Right ventricle myocardium superior (tissue), 1 donor: ENCODE measurements at regions not wholly inside any gene's neighbourhood (a gene's known extent, or its start where the extent isn't known, plus 50 kb on each side); places are given as distances from the start of the nearest gene placed in this dataset.
"Not testable (repeated sequence)": the region's sequence is repeated elsewhere in the genome, so short reads cannot be mapped to it uniquely, and the experiment has no call there.

Experiments used
- ATAC-seq: fragments of 200-7000 bp; cut with Tn5 transposase; one replicate; pipeline ENCODE4 v1.9.1; 2020; ENCODE audit warnings: mild to moderate bottlenecking; ENCODE audit not compliant: poor library complexity
- DNase-seq: peaks from one replicate; pipeline ENCODE4 v3.0.0-alpha.2; 2020
- intact Hi-C: fragments of 100-400 bp; cut with DNase I; formaldehyde crosslinking; loops from one replicate; pipeline ENCODE4 v1.11.2; 2022
- donor health status: DM: no; HTN: yes; CAD: no; lungs with severe emphysema.

GRCh38 chr17:27089079-27089928, 204.6 kb upstream of the WSB1 start:
- ATAC-seq, DNase-seq, intact Hi-C loops: not testable (repeated sequence)

GRCh38 chr17:27089929-27090247, 204.0 kb upstream of the WSB1 start:
- no peak for DNase-seq
- intact Hi-C loops: no loop called here
- ATAC-seq: no peak

DNA sequence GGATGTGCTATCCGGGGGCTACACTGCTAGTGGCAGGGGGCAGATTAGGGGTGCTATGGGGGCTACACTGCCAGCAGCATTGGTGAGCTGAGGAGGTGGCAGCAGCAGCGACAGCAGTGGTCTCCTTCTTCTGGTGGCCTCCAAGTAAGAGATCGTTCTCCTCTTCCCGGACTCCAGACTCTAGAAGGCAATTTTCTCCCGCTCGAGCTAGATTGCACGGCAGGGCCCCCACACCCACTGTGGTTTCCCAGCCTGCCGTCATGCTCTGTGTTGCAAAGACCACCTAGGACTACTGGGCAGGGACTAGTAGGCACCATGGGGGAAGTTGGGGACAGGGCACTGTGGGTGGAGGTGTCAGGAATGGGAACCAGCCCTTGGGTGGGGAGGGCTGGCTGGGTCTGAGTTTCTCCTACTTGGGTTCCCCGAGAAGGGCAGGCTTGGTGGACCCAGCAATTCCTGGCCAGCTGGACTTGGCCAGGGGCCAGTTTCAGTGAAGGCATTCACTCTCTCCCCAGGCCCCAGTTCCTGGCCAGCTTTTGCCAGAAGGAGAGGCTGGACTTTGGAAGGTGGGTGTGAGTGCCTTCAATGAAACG, 203.4 kb upstream of the WSB1 start:
- ATAC-seq, intact Hi-C loops, DNase-seq: not testable (repeated sequence)

GRCh38 chr17:27091043-27091497, 202.8 kb upstream of the WSB1 start:
- DNase-seq: no peak
- intact Hi-C loops: no loop called here
- ATAC-seq: no peak

DNA sequence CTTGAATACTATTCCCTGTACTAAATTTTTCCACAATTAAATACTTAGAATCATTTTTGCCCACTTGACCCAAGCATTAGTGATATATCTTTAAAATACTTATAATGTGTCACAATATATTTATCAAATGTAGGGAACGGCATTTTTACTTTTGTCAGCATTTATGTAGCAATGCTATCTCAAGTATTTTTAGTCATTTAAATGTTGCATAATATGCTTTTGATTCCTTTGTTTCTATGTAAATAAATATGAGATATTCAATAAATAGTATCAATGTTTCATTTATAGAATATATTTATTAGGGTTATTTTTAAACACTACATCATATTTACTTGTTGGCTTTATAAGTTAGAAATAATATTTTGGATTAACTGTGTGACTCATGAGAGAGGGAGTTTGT, 199.7 kb upstream of the WSB1 start:
- not testable (repeated sequence) for DNase-seq

GRCh38 chr17:27095821-27096220, 198.1 kb upstream of the WSB1 start:
- DNase-seq, ATAC-seq, intact Hi-C loops: not testable (repeated sequence)

More for the DNA sequence above, 199.7 kb upstream of the WSB1 start:
- ATAC-seq, intact Hi-C loops: not testable (repeated sequence)

DNA sequence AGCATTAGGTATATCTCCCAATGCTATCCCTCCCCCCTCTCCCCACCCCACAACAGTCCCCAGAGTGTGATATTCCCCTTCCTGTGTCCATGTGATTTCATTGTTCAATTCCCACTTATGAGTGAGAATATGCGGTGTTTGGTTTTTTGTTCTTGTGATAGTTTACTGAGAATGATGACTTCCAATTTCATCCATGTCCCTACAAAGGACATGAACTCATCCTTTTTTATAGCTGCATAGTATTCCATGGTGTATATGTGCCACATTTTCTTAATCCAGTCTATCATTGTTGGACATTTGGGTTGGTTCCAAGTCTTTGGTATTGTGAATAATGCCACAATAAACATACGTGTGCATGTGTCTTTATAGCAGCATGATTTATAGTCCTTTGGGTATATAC, 194.6 kb upstream of the WSB1 start:
- ATAC-seq, DNase-seq, intact Hi-C loops: not testable (repeated sequence)

DNA sequence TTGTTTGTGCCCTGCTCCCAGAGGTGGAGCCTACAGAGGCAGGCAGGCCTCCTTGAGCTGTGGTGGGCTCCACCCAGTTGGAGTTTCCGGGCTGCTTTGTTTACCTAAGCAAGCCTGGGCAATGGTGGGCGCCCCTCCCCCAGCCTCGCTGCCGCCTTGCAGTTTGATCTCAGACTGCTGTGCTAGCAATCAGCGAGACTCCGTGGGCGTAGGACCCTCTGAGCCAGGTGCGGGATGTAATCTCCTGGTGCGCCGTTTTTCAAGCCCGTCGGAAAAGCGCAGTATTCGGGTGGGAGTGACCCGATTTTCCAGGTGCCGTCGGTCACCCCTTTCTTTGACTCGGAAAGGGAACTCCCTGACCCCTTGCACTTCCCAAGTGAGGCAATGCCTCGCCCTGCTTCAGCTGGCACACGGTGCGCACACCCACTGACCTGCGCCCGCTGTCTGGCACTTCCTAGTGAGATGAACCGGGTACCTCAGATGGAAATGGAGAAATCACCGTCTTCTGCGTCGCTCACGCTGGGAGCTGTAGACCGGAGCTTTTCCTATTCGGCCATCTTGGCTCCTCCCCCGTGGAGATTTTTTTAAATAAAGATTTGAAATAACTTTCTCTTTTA, 189.2 kb upstream of the WSB1 start:
- ATAC-seq, intact Hi-C loops, DNase-seq: not testable (repeated sequence)

GRCh38 chr17:27105636-27106035, 188.3 kb upstream of the WSB1 start:
- ATAC-seq: no peak
- intact Hi-C loops: no loop called here
- no peak for DNase-seq

DNA sequence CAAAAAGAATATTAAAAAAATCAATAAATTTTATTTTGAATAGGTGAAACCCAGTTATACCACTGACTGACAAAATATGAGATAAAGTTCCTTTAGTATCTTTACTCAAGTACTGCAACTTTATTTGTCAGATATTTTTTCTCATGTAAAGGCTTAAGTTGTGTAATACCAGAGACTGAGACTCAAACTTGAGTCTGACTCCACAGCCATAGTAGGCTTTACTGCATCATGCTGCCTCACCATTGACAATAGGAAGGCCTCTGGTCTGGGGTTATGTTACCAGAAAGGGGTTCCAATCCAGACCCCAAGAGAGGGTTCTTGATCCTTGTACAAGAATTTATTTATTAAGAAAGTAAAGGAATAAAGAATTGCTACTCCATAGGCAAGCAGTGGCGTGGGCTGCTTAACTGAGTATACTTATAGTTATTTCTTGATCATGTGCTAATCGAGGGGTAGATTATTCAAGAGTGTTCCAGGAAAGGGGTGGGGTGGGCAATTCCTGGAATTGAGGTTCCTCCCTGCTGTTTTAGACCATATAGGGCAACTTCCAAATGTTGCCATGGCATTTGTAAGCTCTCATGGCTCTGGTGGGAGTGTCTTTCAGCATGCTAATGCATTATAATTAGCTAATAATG, 187.4 kb upstream of the WSB1 start:
- intact Hi-C loops: no loop called here
- ATAC-seq: no peak
- no peak for DNase-seq

GRCh38 chr17:27106982-27107360, 186.9 kb upstream of the WSB1 start:
- intact Hi-C loops: no loop called here
- DNase-seq: no peak

GRCh38 chr17:27107386-27108328, 186.3 kb upstream of the WSB1 start:
- ATAC-seq, DNase-seq, intact Hi-C loops: not testable (repeated sequence)

More at GRCh38 chr17:27106982-27107360, 186.9 kb upstream of the WSB1 start:
- no peak for ATAC-seq

- no peak for ATAC-seq
- no peak for DNase-seq
- intact Hi-C loops: no loop called here
These were observed 184.6 kb upstream of the WSB1 start for GRCh38 chr17:27109346-27109745.

DNA sequence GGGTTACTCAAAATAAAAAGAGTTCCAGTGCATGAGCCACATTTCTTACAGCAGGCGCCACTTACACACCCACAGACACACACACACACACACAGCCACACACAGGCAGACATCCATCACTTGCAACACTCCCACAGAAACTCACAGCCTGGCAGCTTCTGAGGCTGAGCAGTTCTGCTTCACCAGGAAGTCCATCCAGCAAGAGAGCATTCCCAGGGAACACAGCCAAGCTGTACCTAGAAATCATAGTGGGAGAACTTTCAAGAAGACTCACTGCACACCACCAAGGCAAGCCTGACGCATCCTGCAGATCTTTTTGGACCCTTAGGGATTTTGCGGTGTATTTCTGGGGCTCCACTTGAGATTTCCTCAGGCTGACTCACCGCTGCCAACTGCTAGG, 140.9 kb upstream of the WSB1 start:
- intact Hi-C loops: no loop called here
- DNase-seq (peak; percentile 10), ATAC-seq (no peak)

DNA sequence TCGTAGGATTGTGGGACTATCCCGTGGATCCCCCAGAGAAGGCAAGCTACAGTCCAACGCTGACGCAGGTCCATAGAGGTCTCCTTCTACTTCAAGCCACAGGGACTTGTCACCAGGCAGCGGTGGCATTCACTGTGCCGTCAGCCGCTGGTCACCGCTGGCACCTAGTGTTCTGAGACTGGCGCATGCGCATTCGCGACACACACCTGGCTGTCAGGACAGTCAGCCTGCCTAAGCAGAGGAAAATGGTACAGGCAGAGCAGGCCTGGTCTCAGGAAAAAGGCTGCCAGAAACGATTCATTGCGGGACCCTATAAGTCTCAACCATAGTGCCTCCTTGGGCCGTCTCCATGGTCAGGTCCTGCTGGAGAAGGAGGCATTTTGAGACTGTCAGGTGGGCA, 138.0 kb upstream of the WSB1 start:
- intact Hi-C loops: no loop called here
- ATAC-seq: no peak
- peak; percentile 38 for DNase-seq

DNA sequence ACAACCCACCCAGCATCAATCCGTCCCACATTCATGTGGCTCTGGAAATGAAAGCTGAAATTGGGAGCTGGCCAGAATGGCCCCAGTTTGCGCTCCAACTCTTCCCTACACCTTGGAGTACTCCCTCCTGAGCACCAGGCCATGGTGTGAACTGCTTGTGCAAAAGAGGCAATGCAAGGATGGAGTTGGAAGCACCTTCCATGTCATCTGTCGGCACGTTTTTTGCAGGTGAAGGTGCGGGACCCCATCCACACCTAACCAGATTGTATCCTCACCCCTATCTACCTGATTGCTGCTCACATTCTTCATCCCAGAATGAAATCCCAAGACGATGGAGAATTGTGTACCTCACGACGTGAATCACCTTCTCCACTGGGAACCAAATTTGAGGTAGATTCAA, 136.6 kb upstream of the WSB1 start:
- intact Hi-C loops: no loop called here
- ATAC-seq: no peak
- no peak for DNase-seq

DNA sequence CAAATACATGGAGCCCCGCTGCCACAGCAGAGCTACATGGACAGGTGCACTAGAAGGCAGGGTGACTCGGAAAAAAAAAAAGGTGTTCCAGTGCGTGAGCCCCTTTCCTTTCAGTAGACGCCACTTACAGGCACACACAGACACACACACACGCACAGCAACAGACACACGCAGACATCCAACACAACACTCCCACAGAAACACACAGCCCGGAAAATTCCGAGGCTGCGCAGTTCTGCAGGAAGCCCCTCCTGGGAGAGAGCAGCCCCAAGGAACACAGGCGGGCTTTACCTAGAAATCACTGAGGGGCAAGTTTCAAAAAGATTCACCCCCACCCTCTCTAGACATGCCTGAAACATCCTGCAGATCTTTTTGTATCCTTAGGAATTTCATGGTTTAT, 136.0 kb upstream of the WSB1 start:
- ATAC-seq: no peak
- intact Hi-C loops: no loop called here
- peak; percentile 17 for DNase-seq

DNA sequence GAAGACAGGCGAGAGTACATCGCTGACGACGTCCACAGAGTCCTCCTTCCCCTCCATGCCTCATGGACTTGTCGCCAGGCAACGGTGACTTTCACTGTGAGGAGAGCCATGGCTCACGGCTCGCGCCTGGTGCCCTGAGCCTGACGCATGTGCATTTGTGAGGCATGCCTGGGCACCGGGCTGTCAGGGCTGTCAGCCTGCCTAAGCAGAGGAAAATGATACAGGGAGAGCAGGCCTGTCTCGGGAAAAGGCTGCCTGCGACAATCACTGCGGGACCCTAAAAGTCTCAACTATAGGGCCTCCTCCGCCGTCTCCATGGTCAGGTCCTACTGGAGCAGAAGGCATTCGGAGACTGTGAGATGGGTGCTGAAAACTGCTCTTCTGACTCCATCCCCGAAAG, 135.5 kb upstream of the WSB1 start:
- intact Hi-C loops: no loop called here

More for the DNA sequence above, 135.5 kb upstream of the WSB1 start:
- DNase-seq: peak; percentile 19
- ATAC-seq: no peak
